Activated naive CD4-positive, alpha-beta T cell (primary cell): ENCODE measurements at regions not wholly inside any gene's neighbourhood (a gene's known extent, or its start where the extent isn't known, plus 50 kb on each side); places are given as distances from the start of the nearest gene placed in this dataset.
"Not testable (repeated sequence)": the region's sequence is repeated elsewhere in the genome, so short reads cannot be mapped to it uniquely, and the experiment has no call there.

Experiments
- DNase-seq, 4 experiments: peaks; one replicate each; lab custom pipeline; 2025; lab: John Stamatoyannopoulos, UW

- DNase-seq: not testable (repeated sequence)
Observed at GRCh38 chr15:85196697-85197096, 183.7 kb upstream of the AKAP13 start.

GRCh38 chr15:85197582-85197981 is 182.8 kb upstream of the AKAP13 start:
- DNase-seq: not testable (repeated sequence)

GRCh38 chr15:85198432-85198831 is 182.0 kb upstream of the AKAP13 start:
- DNase-seq: not testable (repeated sequence)

GRCh38 chr15:85200215-85200614 is 180.2 kb upstream of the AKAP13 start:
- not testable (repeated sequence) for DNase-seq

- DNase-seq: not testable (repeated sequence)
Observed at GRCh38 chr15:85201118-85201793, 179.1 kb upstream of the AKAP13 start.

GRCh38 chr15:85204481-85204880 is 175.9 kb upstream of the AKAP13 start:
- not testable (repeated sequence) for DNase-seq

- not testable (repeated sequence) for DNase-seq
Observed at GRCh38 chr15:85233791-85234325, 146.5 kb upstream of the AKAP13 start.

GRCh38 chr15:85234450-85235196 is 145.8 kb upstream of the AKAP13 start:
- DNase-seq: not testable (repeated sequence)

GRCh38 chr15:85244056-85244455 is 136.3 kb upstream of the AKAP13 start:
- DNase-seq: not testable (repeated sequence)

GRCh38 chr15:85250938-85251542 is 129.4 kb upstream of the AKAP13 start:
- DNase-seq: not testable (repeated sequence)

- not testable (repeated sequence) for DNase-seq
Observed at GRCh38 chr15:85253196-85253915, 127.0 kb upstream of the AKAP13 start.

GRCh38 chr15:85254961-85255360 is 125.4 kb upstream of the AKAP13 start:
- DNase-seq: not testable (repeated sequence)

- not testable (repeated sequence) for DNase-seq
Observed at GRCh38 chr15:85255502-85255901, 124.9 kb upstream of the AKAP13 start.

- not testable (repeated sequence) for DNase-seq
Observed at GRCh38 chr15:85256009-85256997, 124.1 kb upstream of the AKAP13 start.

GRCh38 chr15:85258062-85258445 is 122.3 kb upstream of the AKAP13 start:
- DNase-seq: not testable (repeated sequence)

- not testable (repeated sequence) for DNase-seq
Observed at GRCh38 chr15:85258559-85259209, 121.7 kb upstream of the AKAP13 start.

- DNase-seq: not testable (repeated sequence)
Observed at GRCh38 chr15:85260526-85260925, 119.9 kb upstream of the AKAP13 start.

GRCh38 chr15:85262461-85263055 is 117.8 kb upstream of the AKAP13 start:
- not testable (repeated sequence) for DNase-seq

GRCh38 chr15:85263842-85264440 is 116.5 kb upstream of the AKAP13 start:
- not testable (repeated sequence) for DNase-seq
